Left ventricle myocardium inferior (tissue), 1 donor: ENCODE measurements at regions not wholly inside any gene's neighbourhood (a gene's known extent, or its start where the extent isn't known, plus 50 kb on each side); places are given as distances from the start of the nearest gene placed in this dataset.

Experiments used
- DNase-seq: peaks from one replicate; pipeline ENCODE4 v3.0.0-alpha.2; 2020
- H3K27ac ChIP-seq: fragments of 200-600 bp; replicated peaks from 2 replicates; pipeline ENCODE4 v1.8.0; 2021
- H3K27me3 ChIP-seq: fragments of 200-600 bp; 2 replicates; pipeline ENCODE4 v1.8.0; 2021; ENCODE audit warnings: low read depth
- H3K36me3 ChIP-seq: fragments of 200-600 bp; 2 replicates; pipeline ENCODE4 v1.8.0; 2021
- H3K4me1 ChIP-seq: fragments of 200-600 bp; 2 replicates; pipeline ENCODE4 v1.8.0; 2021
- H3K4me3 ChIP-seq: fragments of 200-600 bp; 2 replicates; pipeline ENCODE4 v1.8.0; 2021; ENCODE audit warnings: mild to moderate bottlenecking, moderate library complexity
- H3K9me3 ChIP-seq: fragments of 200-600 bp; replicated peaks from 2 replicates; pipeline ENCODE4 v1.8.0; 2021
- intact Hi-C: fragments of 100-400 bp; cut with micrococcal nuclease; formaldehyde crosslinking; loops from one replicate; pipeline ENCODE4 v1.11.0; 2022
- TF ChIP-seq, protein P1 (sequence below): fragments of 200-600 bp; IDR thresholded peaks from 2 replicates; pipeline ENCODE4 v1.8.0; 2021; ENCODE audit warnings: antibody characterized with exemption, mild to moderate bottlenecking, borderline replicate concordance
- donor health status: DM: no; HTN: yes; CAD: no; lungs with severe emphysema.

DNA sequence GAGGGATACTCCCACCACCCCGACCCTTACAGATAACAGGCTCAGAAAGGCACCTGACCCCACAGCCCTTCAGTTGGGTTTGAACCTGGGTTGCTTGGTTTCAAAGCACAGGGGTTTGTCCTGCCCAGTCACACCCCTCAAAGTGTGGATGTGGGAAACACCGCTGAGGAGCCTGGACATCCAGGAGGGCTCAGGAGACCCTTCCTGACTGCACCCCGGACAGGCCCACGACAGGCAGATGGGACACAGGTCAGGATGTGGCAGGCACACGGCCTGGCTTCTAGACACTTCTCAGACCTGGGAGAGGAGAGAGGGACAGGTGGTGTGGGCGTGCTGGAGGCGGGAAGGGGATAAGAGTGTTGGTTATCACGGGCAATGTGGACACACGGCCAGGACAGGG is 932.3 kb downstream of the BRD1 start:
- no peak for DNase-seq
- Histone ChIP-seq H3K27me3 (peaks cover 71% of the 10 kb centered on the region), H3K27ac (no peak overlapping the region), H3K4me1 (no peaks in the 10 kb centered on the region), H3K36me3 (no peaks in the 10 kb centered on the region), H3K4me3 (no peak overlapping the region), H3K9me3 (peaks cover 9% of the 10 kb centered on the region)
- intact Hi-C loops = no loop called here
- TF ChIP-seq, protein P1, sequence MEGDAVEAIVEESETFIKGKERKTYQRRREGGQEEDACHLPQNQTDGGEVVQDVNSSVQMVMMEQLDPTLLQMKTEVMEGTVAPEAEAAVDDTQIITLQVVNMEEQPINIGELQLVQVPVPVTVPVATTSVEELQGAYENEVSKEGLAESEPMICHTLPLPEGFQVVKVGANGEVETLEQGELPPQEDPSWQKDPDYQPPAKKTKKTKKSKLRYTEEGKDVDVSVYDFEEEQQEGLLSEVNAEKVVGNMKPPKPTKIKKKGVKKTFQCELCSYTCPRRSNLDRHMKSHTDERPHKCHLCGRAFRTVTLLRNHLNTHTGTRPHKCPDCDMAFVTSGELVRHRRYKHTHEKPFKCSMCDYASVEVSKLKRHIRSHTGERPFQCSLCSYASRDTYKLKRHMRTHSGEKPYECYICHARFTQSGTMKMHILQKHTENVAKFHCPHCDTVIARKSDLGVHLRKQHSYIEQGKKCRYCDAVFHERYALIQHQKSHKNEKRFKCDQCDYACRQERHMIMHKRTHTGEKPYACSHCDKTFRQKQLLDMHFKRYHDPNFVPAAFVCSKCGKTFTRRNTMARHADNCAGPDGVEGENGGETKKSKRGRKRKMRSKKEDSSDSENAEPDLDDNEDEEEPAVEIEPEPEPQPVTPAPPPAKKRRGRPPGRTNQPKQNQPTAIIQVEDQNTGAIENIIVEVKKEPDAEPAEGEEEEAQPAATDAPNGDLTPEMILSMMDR = no peak

DNA sequence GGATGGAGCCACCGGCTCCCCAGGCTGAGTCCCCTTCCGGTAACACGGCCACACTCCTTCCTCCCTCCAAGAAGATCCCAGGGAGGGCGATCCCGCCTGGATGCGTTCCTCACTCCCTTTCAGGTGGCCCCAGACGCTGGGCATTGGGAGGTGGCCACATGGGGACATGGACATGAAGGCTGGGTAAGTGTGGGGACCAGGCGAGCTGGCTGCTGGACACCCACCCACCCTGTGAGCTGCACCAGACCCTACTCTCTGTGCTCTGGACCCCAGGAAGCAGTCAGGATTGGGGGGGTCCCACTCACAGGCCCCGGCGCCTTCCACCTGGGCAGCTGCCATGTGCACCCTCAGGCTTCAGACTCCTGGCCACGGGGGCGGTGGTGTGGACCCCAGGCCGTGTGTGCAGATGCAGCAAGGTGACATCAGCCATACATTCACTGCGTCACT is 932.8 kb downstream of the BRD1 start:
- Histone ChIP-seq H3K27me3 (peaks cover 76% of the 10 kb centered on the region), H3K4me1 (no peaks in the 10 kb centered on the region), H3K4me3 (no peak overlapping the region), H3K9me3 (peaks cover 9% of the 10 kb centered on the region), H3K36me3 (no peaks in the 10 kb centered on the region), H3K27ac (no peak overlapping the region)
- no peak for DNase-seq
- TF ChIP-seq, protein P1 = no peak
- intact Hi-C loops = no loop called here

DNA sequence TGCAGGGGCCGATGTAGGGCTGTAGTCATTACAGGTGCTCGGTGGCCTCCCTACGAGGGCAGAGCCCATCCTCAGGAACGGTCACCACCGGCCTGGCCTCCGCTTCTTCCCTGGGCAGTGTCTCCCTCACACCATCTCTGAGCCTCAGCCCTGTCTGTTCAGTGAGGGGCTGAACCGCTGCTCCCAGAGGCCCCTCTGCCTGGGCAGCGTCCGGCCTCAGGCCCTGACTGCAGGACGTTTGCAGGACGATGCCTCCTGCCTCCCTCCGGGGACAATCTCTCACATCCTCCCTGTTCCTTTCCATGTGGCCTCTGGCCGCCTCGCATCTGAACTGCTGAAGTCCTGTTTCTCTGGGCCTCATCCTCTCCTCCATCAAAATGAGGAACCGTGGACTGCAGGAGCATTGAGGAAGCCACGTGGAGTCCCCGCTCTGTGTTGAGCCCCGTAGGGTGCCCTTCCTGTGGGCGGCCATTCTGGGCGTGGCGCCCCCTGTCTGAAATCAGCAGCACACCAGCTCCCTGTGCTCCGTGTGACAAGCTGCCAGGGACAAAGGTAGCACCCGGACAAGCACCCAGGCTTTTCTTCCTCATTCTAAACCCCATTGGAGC is 933.5 kb downstream of the BRD1 start:
- TF ChIP-seq, protein P1 = no peak
- Histone ChIP-seq H3K27ac (no peak overlapping the region), H3K4me1 (no peaks in the 10 kb centered on the region), H3K9me3 (peaks cover 9% of the 10 kb centered on the region), H3K4me3 (no peak overlapping the region), H3K36me3 (no peaks in the 10 kb centered on the region), H3K27me3 (peaks cover 72% of the 10 kb centered on the region)
- DNase-seq = no peak
- intact Hi-C loops = no loop called here

DNA sequence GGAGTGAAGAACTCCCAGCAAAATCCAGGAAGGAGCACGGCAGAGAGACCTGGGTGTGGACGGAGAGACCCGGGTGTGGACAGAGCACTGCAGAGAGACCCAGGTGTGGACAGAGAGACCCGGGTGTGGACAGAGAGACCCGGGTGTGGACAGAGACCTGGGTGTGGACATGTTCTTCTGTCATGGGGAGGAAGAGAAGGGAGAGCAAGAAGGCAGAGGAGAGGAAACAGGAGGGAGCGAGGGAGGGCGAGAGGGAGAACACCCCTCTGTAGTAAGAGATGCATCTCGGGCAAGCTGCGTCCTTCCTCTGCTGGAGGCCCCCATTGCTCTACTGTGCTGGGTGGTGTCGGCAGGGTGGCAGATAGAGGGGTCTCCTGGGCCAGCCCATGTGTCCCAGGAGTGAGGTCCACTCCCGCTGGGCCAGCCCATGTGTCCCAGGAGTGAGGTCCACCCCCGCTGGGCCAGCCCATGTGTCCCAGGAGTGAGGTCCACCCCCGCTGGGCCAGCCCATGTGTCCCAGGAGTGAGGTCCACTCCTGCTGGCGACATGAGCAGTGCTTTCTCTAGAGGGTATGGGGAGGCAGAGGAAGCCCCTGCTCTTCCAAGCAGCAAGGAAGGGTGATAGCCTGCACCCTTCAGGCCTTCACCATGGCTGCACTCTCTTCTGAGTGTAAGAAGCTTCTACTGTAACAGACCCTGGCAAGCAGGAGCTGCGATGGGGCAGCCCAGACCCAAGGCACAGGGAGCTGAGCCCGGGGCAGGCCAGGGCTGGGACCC is 934.2 kb downstream of the BRD1 start:
- Histone ChIP-seq H3K4me1 (no peaks in the 10 kb centered on the region), H3K27me3 (peaks cover 65% of the 10 kb centered on the region), H3K4me3 (no peak overlapping the region), H3K9me3 (peaks cover 9% of the 10 kb centered on the region), H3K36me3 (no peaks in the 10 kb centered on the region), H3K27ac (no peak overlapping the region)
- intact Hi-C loops = no loop called here
- TF ChIP-seq, protein P1 = no peak
- DNase-seq = no peak

DNA sequence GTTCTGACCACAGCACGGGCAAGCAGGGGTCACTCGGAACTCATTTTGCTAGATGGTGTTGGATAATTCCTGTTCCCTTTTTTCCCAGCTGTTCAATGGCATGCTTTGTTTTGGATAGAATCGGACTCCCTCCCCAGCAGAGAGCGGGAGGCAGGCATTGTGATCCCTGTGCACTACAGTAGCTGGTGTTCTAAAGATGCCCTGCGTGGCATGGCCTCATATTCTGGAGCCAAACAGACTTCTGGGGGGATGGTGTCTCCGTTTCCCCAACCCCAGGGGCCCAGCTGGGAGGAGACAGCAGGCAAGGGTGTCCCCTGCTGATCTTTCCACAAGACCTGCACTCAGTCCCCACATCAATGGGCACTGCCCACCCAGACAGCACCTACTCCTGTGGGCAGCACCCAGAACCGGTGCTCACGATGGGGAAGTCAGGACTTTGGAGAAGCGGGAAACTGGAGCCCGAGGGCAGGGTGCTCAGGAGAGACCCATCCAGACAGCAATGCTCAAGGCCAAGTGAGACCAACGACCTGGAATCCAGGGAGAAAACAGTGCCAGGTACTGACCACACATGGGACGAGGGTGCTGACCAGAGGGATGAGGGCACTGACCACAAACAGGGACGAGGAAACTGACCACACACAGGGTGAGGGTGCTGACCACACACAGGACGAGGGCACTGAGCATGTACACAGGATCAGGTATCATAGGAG is 934.9 kb downstream of the BRD1 start:
- H3K4me3 ChIP-seq = no peak overlapping the region
- no peaks in the 10 kb centered on the region for H3K36me3 ChIP-seq
- H3K9me3 ChIP-seq = peaks cover 9% of the 10 kb centered on the region
- no peak for DNase-seq
- intact Hi-C loops = no loop called here
- no peak overlapping the region for H3K27ac ChIP-seq
- TF ChIP-seq, protein P1 = no peak
- H3K27me3 ChIP-seq = peaks cover 60% of the 10 kb centered on the region
- no peaks in the 10 kb centered on the region for H3K4me1 ChIP-seq
